ENCODE measurements at regions not wholly inside any gene's neighbourhood (a gene's known extent, or its start where the extent isn't known, plus 50 kb on each side); places are given as distances from the start of the nearest gene placed in this dataset.
"Not testable (repeated sequence)": the region's sequence is repeated elsewhere in the genome, so short reads cannot be mapped to it uniquely, and the experiment has no call there.

DNA sequence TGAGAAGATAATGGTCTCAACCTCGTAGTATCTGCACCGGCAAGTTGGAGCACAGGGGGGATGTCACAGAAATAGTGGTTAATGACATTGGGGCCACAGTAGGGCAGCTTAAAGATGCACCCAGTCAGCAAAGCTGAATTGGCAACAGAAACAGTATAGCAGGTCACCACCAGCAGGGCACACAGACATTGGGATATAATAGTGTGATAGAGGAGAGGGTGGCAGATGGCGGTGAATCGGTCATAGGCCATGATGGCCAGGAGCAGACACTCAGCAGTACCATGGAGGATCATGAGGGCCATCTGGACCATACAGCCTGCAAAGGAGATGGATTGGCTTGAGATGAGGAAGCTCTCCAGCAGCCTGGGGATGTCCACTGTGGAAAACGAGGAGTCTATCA is 106.0 kb upstream of the OR9Q1 start:
- no peak for DNase-seq (ENCODE audit: low read depth)

DNA sequence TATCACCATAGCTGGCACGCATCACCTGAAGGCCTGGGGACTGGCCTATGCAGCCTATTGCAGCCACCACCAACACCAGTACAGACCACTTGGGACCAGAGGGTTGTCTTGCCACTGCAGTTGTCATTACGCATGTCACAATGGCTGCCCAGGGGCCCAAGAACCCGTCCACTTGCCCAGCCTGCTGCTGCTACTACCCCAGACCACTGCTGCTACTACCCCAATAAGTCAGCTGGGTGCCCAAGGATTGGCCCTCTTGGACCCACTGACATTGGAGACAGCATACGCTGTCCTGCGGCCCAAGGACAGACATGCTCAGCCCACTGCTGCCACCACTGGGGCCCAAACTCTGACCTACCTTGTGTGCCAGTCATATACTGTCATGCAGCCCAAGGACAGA is 102.7 kb upstream of the OR9Q1 start:
- DNase-seq (ENCODE audit: low read depth), result no peak

DNA sequence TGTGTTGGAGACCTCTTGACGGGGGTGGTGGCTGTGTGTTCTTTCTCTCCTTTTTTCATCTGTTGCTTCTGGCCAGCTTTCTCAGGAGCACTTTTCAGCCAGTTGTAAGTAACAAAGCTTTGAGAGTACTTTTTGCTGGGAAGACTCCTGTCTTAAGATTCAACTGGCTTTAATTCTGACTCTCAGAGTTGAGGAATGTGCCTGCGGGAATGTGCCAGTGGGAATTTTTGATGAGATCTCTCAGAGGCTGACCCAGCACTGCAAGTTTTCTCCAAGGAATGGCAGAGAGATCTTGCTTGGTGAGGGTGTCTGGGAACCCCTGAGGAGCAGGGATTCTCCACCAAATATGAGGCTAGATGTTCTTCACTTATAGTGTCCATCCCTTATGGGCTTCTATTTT is 91.6 kb upstream of the OR9Q1 start:
- DNase-seq (ENCODE audit: low read depth), result no peak

DNA sequence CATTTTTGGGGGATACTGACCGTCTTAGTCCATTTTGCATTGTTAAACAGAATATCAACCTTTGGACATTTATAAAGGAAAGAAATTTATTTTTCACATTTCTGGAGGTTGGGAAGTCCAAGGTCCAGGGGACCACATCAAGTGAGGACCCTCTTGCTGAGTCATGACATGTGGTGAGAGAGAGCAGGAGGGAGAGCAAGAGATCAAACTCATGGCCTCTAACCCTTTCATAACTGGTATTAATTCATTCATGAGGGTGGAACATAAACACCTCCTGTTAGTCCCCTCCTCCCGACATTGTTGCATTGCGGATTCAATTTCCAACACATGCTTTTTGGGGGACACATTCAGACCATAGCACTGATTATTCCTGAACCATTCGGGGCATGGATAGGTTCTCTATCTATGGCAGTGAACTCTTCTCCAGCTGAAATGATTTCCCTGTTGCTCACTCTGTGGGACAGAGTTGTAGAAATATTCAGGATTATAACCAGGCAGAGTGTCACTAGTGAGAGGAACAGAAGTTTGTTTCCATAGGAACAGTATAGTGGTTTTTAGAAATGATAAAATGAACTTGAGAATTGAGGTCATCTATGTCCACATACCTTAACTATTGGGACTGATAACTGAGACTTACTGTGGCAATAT is 88.2 kb upstream of the OR9Q1 start:
- DNase-seq (ENCODE audit: low read depth), result no peak

DNA sequence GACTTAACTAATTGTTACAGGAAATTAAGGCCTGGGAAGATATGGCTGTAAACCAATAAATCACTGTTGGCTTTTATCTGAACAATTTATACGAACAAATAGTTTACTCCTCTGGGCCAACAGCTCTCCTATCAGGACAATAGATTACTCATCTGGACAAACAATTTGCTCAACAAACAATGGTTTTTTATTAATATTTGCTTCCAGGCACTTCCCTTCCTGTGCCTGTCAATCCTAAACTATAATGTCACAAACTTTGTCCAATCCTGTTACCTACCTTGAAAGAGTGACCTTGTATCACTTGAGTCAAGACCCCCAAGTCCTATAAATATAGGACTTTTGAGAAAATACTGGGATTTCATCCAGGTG is 87.6 kb upstream of the OR9Q1 start:
- DNase-seq (ENCODE audit: low read depth), result no peak

DNA sequence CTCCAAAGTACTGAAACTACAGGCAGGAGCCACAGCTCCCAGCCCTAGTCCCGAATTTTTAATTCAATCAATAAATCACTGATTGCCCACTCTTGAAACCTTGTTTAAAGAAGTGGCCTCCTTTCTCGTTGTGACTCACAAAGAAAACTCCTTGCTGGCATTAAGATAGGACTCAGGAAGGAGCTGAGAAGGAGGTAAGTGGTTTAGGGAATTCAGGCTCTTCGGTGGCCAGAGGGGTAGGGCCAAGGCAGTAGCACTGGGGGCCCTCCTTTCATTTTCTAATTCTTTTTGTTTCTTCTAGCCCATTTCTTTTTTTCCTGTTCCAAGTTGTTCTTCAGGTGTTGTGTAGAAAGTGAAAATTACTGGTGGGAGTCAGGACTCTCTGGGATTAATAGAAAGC is 86.2 kb upstream of the OR9Q1 start:
- no peak for DNase-seq (ENCODE audit: low read depth)

DNA sequence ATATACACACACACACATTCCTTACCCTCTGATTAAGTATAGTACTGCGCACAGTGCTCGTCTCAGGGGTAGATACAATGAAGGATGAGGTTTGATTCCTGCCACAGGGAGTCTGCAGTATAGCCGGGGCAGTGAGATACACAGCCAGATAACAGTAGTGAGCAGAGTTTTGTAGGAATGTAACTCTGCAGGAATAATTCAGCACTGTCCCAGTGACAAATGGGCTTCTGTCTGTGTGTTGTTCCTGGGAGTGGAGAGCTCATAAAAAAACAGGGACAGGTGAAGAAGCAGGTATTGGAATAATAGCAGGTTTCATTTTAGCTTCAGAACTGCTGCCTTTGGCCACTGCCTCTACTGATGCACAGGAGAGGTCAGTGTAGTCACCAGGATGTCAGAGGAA is 85.3 kb upstream of the OR9Q1 start:
- no peak for DNase-seq (ENCODE audit: low read depth)

DNA sequence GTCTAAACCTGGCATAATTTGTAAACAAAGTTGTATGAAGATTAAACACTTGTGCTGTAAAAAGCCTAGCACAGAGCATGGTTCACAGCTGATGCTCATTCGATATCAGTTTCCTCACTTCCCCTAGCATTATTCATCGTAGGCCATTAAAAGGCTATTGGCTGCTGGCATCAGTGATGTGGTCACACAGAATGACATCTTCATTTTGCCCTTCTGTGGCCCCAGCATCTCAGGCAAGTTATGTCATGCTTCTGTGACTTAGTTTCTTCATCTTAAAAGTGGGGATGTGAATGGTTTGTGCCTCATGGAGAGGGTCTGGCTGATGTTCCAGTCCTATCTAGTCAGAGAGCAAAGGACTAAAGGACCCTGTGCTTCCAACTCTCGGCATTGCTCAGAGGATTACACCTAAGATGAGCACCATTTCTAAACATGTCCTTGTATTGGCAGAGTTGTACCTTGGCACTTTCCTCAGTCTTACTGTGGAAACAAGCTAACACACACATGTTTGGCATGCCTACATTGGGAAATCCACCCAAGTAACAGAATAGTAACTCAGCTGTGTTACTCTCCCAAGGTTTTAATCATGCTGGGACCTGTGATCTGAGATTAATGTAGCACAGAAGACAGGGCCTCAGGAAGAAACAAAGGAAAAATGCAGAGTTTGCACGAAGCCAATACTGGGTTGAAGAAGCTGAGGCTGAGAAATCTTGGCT is 83.5 kb upstream of the OR9Q1 start:
- no peak for DNase-seq (ENCODE audit: low read depth)

DNA sequence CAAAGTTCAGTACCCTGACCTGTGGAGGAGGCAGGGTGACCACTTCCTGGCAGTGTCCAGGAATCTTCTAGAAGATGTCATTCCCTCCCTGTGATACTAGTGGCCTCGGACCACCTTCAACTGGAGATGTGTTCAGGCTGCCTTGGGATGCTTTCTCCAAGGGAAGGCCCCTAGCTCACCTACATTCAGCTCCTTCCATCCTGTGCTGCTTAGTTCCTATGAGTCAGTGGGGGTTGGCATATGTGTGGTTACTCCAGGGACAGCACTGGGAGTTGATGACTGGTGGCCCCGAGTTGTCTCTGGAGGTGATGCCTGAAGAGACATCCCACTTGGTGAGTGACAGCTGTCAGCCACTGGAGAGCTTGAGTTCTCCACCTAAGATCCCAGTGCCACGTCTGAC is 81.8 kb upstream of the OR9Q1 start:
- no peak for DNase-seq (ENCODE audit: low read depth)

DNA sequence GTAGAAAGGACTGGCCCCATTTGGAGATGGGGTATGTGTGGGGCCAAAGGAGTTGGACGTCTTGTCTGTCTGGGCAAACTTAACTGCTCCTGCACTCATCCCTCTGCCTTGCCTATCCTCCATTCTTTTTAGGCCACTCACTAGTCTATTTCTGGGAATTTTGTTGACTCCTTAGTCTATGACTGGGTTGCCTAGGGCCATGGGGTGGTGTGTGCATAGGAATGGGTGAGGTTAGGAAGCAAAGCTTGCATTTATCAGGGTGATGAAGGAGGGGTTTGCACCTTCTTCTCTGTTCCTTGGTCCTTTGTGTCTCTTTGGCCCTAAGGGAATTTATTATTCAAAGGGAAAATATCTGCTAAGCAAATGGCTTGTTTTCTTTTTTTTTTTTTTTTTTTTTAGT is 80.9 kb upstream of the OR9Q1 start:
- no peak for DNase-seq (ENCODE audit: low read depth)

DNA sequence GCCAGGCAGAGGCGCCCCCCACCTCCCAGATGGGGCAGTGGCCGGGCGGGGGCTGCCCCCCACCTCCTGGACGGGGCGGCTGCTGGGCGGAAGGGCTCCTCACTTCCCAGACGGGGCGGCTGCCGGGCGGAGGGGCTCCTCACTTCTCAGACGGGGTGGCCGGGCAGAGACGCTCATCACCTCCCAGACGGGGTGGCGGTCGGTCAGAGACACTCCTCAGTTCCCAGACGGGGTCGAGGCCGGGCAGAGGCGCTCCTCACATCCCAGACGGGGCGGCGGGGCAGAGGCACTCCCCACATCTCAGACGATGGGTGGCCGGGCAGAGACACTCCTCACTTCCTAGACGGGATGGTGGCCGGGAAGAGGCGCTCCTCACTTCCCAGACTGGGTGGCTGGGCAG is 79.9 kb upstream of the OR9Q1 start:
- DNase-seq (ENCODE audit: low read depth), result not testable (repeated sequence)

DNA sequence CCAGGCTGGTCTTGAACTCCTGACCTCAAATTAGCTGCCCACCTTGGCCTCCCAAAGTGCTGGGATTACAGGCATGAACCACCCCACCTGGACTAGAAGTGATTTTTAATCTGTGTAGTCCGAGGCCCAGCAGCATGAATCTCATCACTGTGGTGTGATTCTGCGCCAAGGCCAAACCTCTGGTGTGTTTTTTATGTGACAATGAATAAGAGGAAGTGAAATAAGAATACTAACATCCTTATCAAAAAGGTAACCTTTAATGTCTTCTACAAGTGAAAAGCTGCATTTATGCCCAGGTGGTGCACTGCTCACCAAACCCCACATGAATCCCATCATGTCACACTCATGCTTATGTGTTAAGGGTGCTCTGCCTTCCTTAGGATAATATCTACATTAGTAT is 77.1 kb upstream of the OR9Q1 start:
- DNase-seq (ENCODE audit: low read depth), result no peak

DNA sequence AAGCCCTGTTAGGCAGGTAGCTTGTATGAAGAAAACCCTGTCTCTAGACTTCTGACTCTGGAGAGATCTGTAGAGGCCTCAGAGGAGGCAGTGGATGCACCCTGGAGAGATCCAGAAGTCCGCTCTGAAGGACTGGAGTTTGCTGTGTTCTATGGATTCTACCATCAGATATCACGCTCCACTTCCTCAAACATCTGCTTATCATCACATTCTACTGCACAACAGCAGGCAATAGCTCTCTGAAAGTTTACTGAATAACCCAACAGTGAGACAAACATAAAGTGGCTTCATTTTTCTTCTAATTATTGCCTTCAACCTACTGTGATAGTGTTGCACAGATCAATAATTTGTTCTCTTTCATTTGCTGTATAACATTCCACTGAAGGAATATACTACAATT is 59.0 kb upstream of the OR9Q1 start:
- no peak for DNase-seq (ENCODE audit: low read depth)

DNA sequence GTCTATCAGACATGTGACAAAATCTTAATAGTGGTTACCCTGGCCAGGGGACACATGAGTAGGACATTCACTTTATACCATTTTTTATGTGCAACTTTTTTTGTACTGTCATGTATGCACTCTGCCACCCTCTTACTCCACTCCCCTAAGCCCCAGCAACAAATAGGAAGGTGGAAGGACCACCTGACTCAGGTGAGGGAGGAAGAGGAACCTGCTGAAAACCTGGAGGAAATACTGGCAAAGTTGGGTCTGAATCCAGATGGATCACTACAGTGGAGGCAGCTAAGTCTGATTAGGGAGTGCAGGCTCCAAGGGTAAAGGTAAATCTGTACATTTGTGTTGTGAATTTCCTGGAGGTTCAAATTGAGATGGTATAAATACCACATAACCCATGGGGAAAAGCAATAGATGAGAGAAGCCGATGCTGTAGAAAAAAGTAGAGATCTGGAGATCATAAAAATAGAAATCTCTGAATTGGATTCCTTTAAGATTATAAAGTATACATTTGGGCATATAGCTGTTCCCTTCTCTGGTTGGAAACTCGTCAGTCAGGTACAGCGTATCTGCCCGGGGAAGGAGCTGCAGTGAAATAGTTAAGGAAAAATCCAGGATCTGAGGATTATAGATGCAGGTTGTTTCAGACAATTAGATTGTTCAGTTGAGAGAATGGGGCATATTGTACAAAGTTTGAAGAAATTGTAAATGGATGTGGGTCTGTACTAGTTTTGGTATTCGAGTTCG is 52.2 kb upstream of the OR9Q1 start:
- DNase-seq (ENCODE audit: low read depth), result no peak

DNA sequence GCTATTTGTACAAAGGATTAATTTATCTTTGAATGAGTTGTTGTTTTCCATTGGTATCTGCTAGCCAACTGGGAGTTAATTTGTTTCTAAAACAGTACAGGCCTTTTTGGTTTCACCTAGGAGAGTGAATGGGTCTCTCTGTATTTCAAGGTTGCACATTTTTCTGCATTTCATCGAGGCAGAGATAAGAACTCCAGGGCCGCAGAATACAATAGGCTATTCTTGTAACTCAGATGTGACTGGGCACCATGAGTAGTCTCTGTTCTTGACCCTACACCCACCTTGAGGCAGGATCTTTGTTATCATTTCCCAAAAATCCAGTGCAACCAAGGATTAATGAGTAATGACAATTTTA is 51.7 kb upstream of the OR9Q1 start:
- no peak for DNase-seq (ENCODE audit: low read depth)
